NT2/D1 (cell line): ENCODE measurements at regions not wholly inside any gene's neighbourhood (a gene's known extent, or its start where the extent isn't known, plus 50 kb on each side); places are given as distances from the start of the nearest gene placed in this dataset.

Experiments used
- DNase-seq: peaks from one replicate; pipeline ENCODE4 v3.0.0-alpha.2; 2011; ENCODE audit warnings: low read depth, low spot score
- H3K27me3 ChIP-seq: 2 replicates; pipeline ENCODE4 v1.6.0; 2011; ENCODE audit warnings: mild to moderate bottlenecking; ENCODE audit not compliant: insufficient read length, insufficient read depth
- H3K36me3 ChIP-seq: 2 replicates; pipeline ENCODE4 v1.6.1; 2011; ENCODE audit warnings: mild to moderate bottlenecking, low read length, mixed read lengths; ENCODE audit not compliant: insufficient read depth, insufficient read length
- H3K4me1 ChIP-seq: 2 replicates; pipeline ENCODE4 v1.5.1; 2011; ENCODE audit not compliant: insufficient read depth, insufficient read length
- H3K4me3 ChIP-seq: 2 replicates; pipeline ENCODE4 v1.5.1; 2011; ENCODE audit warnings: low read depth; ENCODE audit not compliant: insufficient read length
- H3K9ac ChIP-seq: 2 replicates; pipeline ENCODE4 v1.6.0; 2011; ENCODE audit warnings: low read depth; ENCODE audit not compliant: insufficient read length
- H3K9me3 ChIP-seq: 2 replicates; pipeline ENCODE4 v1.5.1; 2011; ENCODE audit warnings: mild to moderate bottlenecking, low read length; ENCODE audit not compliant: insufficient read depth
- SUZ12 ChIP-seq: IDR thresholded peaks from 2 replicates; pipeline ENCODE4 v1.6.1; 2011; ENCODE audit not compliant: insufficient read length, insufficient read depth; ENCODE audit errors: extremely low read depth
- YY1 ChIP-seq: IDR thresholded peaks from 2 replicates; pipeline ENCODE4 v1.6.1; 2011; ENCODE audit not compliant: insufficient read length, insufficient read depth
- ZNF274 ChIP-seq: IDR thresholded peaks from 2 replicates; pipeline ENCODE4 v1.6.1; 2011; ENCODE audit warnings: mild to moderate bottlenecking, low read depth, low read length

GRCh38 chr10:130363051-130363450 is 226.9 kb downstream of the GLRX3 start:
- DNase-seq: no peak
- no peak overlapping the region for H3K4me3 ChIP-seq

GRCh38 chr10:130363899-130364445 is 227.8 kb downstream of the GLRX3 start:
- H3K4me1 ChIP-seq: no peaks in the 10 kb centered on the region
- H3K36me3 ChIP-seq: no peaks in the 10 kb centered on the region
- H3K9me3 ChIP-seq: no peaks in the 10 kb centered on the region
- no peaks in the 10 kb centered on the region for H3K27me3 ChIP-seq
- TF ChIP-seq YY1: no peak
- TF ChIP-seq SUZ12: no peak
- no peak for TF ChIP-seq ZNF274
- H3K9ac ChIP-seq: no peak overlapping the region
- no peak for DNase-seq
- no peak overlapping the region for H3K4me3 ChIP-seq

More at GRCh38 chr10:130363051-130363450, 226.9 kb downstream of the GLRX3 start:
- H3K36me3 ChIP-seq: no peaks in the 10 kb centered on the region
- no peaks in the 10 kb centered on the region for H3K27me3 ChIP-seq
- H3K9me3 ChIP-seq: no peaks in the 10 kb centered on the region
- H3K9ac ChIP-seq: no peak overlapping the region
- no peak for TF ChIP-seq YY1
- no peak for TF ChIP-seq ZNF274
- no peak for TF ChIP-seq SUZ12
- no peaks in the 10 kb centered on the region for H3K4me1 ChIP-seq

GRCh38 chr10:130364631-130365411 is 228.6 kb downstream of the GLRX3 start:
- Histone ChIP-seq H3K9me3 (no peaks in the 10 kb centered on the region), H3K4me3 (no peak overlapping the region), H3K9ac (no peak overlapping the region), H3K36me3 (no peaks in the 10 kb centered on the region), H3K4me1 (no peaks in the 10 kb centered on the region), H3K27me3 (no peaks in the 10 kb centered on the region)
- DNase-seq: no peak
- TF ChIP-seq ZNF274: no peak
- no peak for TF ChIP-seq YY1
- no peak for TF ChIP-seq SUZ12

- H3K27me3 ChIP-seq: no peaks in the 10 kb centered on the region
- no peak overlapping the region for H3K4me3 ChIP-seq
- no peak overlapping the region for H3K9ac ChIP-seq
- DNase-seq: no peak
- H3K36me3 ChIP-seq: no peaks in the 10 kb centered on the region
- TF ChIP-seq YY1 (no peak), SUZ12 (no peak), ZNF274 (no peak)
- H3K4me1 ChIP-seq: no peaks in the 10 kb centered on the region
- no peaks in the 10 kb centered on the region; the same call in 1 of the 2 replicates for H3K9me3 ChIP-seq
These were observed 232.8 kb downstream of the GLRX3 start for GRCh38 chr10:130368761-130369560.

GRCh38 chr10:130369645-130370381 is 233.6 kb downstream of the GLRX3 start:
- Histone ChIP-seq H3K36me3 (no peaks in the 10 kb centered on the region), H3K9ac (no peak overlapping the region), H3K9me3 (no peaks in the 10 kb centered on the region; the same call in 1 of the 2 replicates), H3K27me3 (no peaks in the 10 kb centered on the region), H3K4me1 (no peaks in the 10 kb centered on the region), H3K4me3 (no peak overlapping the region)
- no peak for DNase-seq
- TF ChIP-seq ZNF274: no peak
- no peak for TF ChIP-seq YY1
- TF ChIP-seq SUZ12: no peak

GRCh38 chr10:130370721-130371120 is 234.5 kb downstream of the GLRX3 start:
- TF ChIP-seq YY1: no peak
- no peak for TF ChIP-seq ZNF274
- TF ChIP-seq SUZ12: no peak
- no peak for DNase-seq
- no peaks in the 10 kb centered on the region for H3K4me1 ChIP-seq
- no peaks in the 10 kb centered on the region for H3K36me3 ChIP-seq
- H3K4me3 ChIP-seq: no peak overlapping the region
- no peak overlapping the region for H3K9ac ChIP-seq
- no peaks in the 10 kb centered on the region; the same call in 1 of the 2 replicates for H3K9me3 ChIP-seq
- no peaks in the 10 kb centered on the region for H3K27me3 ChIP-seq
